ENCODE measurements at regions not wholly inside any gene's neighbourhood (a gene's known extent, or its start where the extent isn't known, plus 50 kb on each side); places are given as distances from the start of the nearest gene placed in this dataset.

- DNase-seq (ENCODE audit: low spot score) (no peak), ATAC-seq (ENCODE audit: low FRiP score) (no peak)
- TF ChIP-seq CTCF (IDR thresholded peaks at IDR 0.05): no peak
Measured at GRCh38 chr20:40464731-40465208, 224.3 kb downstream of the MAFB start.

GRCh38 chr20:40463171-40463570, 225.9 kb downstream of the MAFB start:
- ATAC-seq (ENCODE audit: low FRiP score): no peak
- DNase-seq (ENCODE audit: low spot score): no peak
- TF ChIP-seq CTCF (IDR thresholded peaks at IDR 0.05): no peak

- TF ChIP-seq CTCF (IDR thresholded peaks at IDR 0.05): no peak
- no peak for DNase-seq (ENCODE audit: low spot score)
- no peak for ATAC-seq (ENCODE audit: low FRiP score)
Measured at GRCh38 chr20:40462566-40462965, 226.5 kb downstream of the MAFB start.

- ATAC-seq (ENCODE audit: low FRiP score) (no peak), DNase-seq (ENCODE audit: low spot score) (no peak)
- TF ChIP-seq CTCF (IDR thresholded peaks at IDR 0.05): no peak
Measured at GRCh38 chr20:40459299-40459698, 229.7 kb downstream of the MAFB start.

GRCh38 chr20:40457404-40457803, 231.6 kb downstream of the MAFB start:
- ATAC-seq (ENCODE audit: low FRiP score) (no peak), DNase-seq (ENCODE audit: low spot score) (no peak)
- TF ChIP-seq CTCF (IDR thresholded peaks at IDR 0.05): no peak

- TF ChIP-seq CTCF (IDR thresholded peaks at IDR 0.05): no peak
- no peak for ATAC-seq (ENCODE audit: low FRiP score)
- DNase-seq (ENCODE audit: low spot score): no peak
Measured at GRCh38 chr20:40452758-40453157, 236.3 kb downstream of the MAFB start.

GRCh38 chr20:40451552-40451951, 237.5 kb downstream of the MAFB start:
- no peak for ATAC-seq (ENCODE audit: low FRiP score)
- TF ChIP-seq CTCF (IDR thresholded peaks at IDR 0.05): no peak
- no peak for DNase-seq (ENCODE audit: low spot score)

All from omental fat pad (tissue), 3 donors.